HG03280 (cell line): ENCODE measurements at regions not wholly inside any gene's neighbourhood (a gene's known extent, or its start where the extent isn't known, plus 50 kb on each side); places are given as distances from the start of the nearest gene placed in this dataset.
A peak's percentile ranks its signal among the peaks of the same experiment; 100 is the strongest.

ENCODE experiments used
- ATAC-seq: cut with Tn5 transposase; IDR thresholded peaks from one replicate; pipeline ENCODE4 v1.9.1; 2021; ENCODE audit warnings: mild to moderate bottlenecking, moderate library complexity; ENCODE audit not compliant: unreplicated experiment

DNA sequence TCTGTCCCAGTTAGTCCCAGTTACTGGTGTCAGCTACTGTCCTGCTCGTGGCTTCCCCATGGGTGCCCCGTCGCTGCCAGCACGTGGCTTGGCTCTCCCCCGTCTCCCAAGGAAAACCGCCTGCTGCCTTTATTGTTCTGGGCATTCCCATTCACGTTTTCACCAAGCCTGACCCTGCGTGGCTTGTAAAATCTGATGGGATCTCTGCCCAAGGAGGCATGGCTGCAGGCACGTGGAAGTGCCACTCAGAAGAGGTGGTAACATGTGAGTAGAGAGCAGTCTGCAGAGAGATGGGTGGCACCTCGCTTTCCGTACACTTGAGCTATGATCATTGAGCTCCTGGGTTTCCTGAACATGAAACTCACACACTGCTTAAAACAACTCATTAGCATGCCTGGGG, 429.2 kb upstream of the KLF4 start:
- no peak for ATAC-seq

DNA sequence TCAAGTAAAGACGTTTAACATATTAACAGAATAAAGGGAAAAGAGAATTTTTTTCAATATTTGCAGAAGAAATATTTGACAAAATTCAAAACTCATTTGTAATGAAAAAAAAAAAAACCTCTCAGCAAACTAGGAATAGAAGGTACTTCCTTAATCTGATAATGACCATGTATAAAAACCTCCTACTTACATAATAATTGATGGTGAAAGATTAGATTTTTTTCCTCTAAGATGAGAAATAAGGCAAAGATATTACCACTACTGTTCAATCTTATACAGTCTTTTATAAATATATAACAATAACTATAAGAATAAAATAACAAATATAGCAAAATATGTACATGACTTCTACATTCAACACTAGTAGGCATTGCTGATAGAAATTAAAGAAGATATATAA, 424.6 kb upstream of the KLF4 start:
- no peak for ATAC-seq

DNA sequence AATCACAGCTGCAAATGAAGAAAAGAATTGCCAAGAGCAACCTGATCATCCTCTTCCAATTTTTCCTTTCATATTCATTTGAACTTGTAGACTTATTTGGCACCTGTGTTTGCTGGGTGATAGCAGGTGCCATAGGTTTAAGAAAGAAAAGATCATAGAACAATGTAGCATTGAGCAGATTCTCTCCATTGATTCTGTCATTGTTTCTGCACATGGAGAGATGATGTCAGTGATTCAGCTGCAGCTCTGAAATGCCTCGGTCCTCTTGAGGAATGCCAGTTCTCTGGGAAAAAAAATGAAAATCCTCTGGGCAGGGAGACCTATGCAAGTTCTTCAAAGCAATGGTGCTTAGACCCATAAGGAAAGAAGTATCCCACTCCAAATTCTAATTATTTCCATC, 418.1 kb upstream of the KLF4 start:
- no peak for ATAC-seq

- ATAC-seq: no peak
Measured at GRCh38 chr9:107907255-107907654, 417.7 kb upstream of the KLF4 start.

- no peak for ATAC-seq
Measured at GRCh38 chr9:107906074-107906473, 416.5 kb upstream of the KLF4 start.

- ATAC-seq: no peak
Measured at GRCh38 chr9:107905308-107906020, 415.9 kb upstream of the KLF4 start.

DNA sequence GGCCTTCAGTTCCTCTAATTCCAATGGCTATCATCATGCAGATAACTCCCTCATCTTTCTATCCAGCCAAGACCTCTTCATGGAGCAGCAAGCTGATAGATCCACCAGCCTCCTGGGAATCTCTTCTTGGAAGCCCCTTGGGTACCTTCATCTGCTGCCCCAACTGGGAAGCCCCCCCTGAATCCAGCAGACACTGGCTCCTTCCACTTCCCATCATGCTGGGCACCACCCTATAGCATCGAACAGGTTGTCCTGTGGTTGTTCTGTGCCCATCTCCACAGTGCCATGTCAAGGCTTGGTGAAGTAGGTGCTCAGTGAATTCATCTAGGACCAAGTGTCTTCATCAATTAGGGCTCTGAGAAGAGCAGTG, 410.4 kb upstream of the KLF4 start:
- ATAC-seq: no peak

- ATAC-seq: no peak
Measured at GRCh38 chr9:107898761-107899160, 409.2 kb upstream of the KLF4 start.

DNA sequence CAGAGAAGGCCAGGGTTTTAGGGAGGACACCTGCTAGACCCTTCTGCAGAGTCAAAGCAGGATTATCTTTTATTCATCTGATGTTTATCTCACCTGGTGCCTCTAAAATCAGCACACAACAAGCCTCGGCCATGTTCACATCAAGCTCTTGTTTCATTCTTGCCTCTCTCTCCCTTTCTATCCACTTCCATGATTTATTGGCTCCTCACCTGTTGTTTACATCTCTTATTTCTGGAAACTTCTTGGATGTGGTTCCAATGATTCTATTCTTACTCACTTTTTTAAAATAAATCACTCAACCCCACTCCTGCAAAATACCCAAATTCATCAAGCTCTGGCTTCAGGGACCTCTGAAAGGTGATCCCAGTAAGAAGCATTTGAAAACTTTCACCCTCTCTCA, 407.0 kb upstream of the KLF4 start:
- no peak for ATAC-seq

DNA sequence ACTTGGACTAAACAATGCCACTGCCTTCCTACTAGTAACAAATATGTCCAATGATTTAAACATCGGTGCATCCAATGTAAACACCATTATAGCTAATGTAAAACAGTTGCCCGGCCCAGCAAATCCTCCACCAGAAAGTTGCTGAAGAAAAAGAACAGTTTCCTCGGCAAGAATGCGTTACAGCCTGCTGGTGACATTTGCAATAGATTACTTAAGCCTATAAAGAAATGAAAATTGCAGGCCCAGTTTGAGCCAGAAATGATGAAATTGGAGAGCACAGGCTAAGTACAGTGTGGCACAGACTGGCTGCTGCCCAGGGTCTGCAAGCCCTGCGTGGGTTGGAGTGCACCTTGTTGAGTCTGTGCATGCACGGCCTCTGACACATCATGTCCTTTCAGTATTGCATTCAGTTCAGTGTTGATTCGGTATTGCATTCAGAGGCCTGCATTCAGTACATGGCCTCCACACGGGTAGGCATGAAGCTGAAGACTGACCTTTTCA, 406.0 kb upstream of the KLF4 start:
- ATAC-seq: no peak

- ATAC-seq: no peak
Measured at GRCh38 chr9:107894572-107895261, 405.1 kb upstream of the KLF4 start.

DNA sequence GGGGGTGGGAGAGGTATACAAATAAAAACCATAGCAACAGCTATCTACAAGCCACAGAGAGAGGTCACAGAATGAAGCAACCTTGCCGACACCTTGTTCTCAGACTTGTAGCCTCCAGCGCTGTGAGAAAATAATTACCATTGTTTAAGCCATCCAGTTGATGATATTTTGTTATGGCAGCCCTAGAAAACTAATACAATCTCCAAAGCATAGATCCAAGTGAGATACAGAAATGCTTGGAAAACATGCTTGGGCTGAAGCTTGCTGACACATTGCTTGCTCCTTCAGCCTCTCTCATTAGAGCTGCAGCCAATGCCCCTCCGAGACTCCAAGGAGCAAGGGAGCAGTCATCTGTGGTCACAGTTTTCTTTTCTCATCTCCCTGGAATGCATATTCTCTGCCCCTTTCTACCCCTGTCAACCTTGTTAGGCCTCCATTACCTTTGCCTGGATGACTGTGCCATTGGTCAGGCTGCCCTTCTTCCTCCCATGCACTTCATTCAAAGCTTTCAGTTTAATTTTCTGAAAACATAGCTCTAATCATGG, 401.4 kb upstream of the KLF4 start:
- ATAC-seq: no peak

GRCh38 chr9:107888773-107889227, 399.2 kb upstream of the KLF4 start:
- no peak for ATAC-seq

DNA sequence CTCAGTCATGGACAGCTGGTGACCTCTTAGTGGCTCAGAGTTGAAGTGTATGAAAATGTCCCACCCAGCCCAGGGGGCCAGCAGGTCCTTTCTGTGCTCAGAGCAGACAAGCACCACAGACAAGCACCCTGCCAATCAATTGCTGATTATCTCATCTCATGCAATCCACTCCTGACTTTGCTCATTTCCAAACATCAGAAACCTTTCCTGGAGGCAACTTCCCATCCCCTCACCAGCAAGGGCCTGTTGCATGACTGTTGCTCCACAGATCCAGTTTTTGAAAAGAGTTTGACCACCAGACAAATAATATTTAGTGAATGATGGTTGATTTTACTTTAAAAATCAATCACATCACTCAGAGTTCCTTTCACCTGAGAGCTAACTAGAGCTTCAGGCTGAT, 397.3 kb upstream of the KLF4 start:
- ATAC-seq: no peak

- peak; percentile 92 for ATAC-seq
Measured at GRCh38 chr9:107883496-107884124, 394.0 kb upstream of the KLF4 start.

- ATAC-seq: no peak
Measured at GRCh38 chr9:107881626-107882300, 392.2 kb upstream of the KLF4 start.

- ATAC-seq: no peak
Measured at GRCh38 chr9:107878462-107878861, 388.9 kb upstream of the KLF4 start.

DNA sequence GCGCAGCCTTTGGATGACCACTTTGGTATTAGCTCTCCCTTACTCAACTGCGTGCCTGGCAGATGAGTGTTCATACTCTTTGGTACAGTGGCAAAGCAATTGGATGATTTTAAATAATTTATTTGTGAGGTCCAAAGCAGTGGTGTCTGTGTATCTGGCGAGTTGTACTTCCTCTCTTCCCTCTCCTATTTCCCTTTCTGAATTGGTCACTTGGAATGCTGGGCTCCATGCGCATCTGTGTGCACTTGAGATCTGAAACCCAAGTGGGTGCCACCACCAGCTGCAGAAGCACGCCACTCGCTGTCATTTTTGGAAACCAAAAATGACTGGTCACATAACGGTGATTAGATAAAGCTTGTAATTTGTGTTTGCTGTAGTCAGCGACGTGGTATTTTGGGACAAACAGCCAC, 386.0 kb upstream of the KLF4 start:
- peak; percentile 42 for ATAC-seq

GRCh38 chr9:107874591-107875369, 385.2 kb upstream of the KLF4 start:
- ATAC-seq: peak; percentile 72

DNA sequence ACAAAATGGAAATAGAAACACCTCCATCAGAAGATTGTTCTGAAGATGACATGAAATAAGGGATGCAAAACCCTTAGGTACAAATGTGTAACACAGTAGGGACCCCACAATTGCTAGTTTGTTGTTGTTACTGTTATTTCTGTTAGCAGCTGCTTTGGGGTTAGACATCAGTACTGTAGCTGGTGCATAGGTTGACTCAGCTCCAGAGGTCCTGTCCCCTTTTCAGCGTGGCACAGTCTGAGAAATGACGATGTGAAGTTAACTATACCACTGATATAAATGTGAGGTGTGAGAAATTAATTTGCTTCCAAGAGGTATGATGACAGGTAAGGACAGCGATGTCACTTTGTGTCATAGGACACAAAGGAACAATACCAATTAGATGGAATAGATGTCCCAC, 384.6 kb upstream of the KLF4 start:
- ATAC-seq: peak; percentile 67
